ENCODE measurements at regions not wholly inside any gene's neighbourhood (a gene's known extent, or its start where the extent isn't known, plus 50 kb on each side); places are given as distances from the start of the nearest gene placed in this dataset.

GRCh38 chr19:29013988-29014387 is 199.0 kb downstream of the UQCRFS1 start:
- TF ChIP-seq CTCF (IDR thresholded peaks at IDR 0.05 in 4 of 5, conservative IDR thresholded peaks at IDR 0.05 in 1 of 5), result no peak
- no peak for TF ChIP-seq POLR2A (IDR thresholded peaks at IDR 0.05)

Measured in gastrocnemius medialis (tissue), 4 donors.